Fibroblast of lung (primary cell): ENCODE measurements at regions not wholly inside any gene's neighbourhood (a gene's known extent, or its start where the extent isn't known, plus 50 kb on each side); places are given as distances from the start of the nearest gene placed in this dataset.
"Not testable (repeated sequence)": the region's sequence is repeated elsewhere in the genome, so short reads cannot be mapped to it uniquely, and the experiment has no call there.

ENCODE experiments used
- EZH2 ChIP-seq: IDR thresholded peaks from 2 replicates; pipeline ENCODE4 v1.5.1; 2012; ENCODE audit warnings: low read length, control low read depth, mild to moderate bottlenecking; ENCODE audit errors: missing control alignments
- TF ChIP-seq, protein P1 (sequence below), 2 donors: IDR thresholded peaks in 1 of 2; conservative IDR thresholded peaks in 1 of 2; 1 replicate in 1 of 2; 2 replicates in 1 of 2; pipeline ENCODE4 v1.5.1; 2011 to 2012; ENCODE audit warnings: low read length in 2 of 2, control low read depth in 1 of 2, inconsistent platforms in 1 of 2, low read depth in 1 of 2, mild to moderate bottlenecking in 1 of 2

GRCh38 chrX:56164135-56164534 lies 68.0 kb upstream of the KLF8 start:
- TF ChIP-seq, protein P1, sequence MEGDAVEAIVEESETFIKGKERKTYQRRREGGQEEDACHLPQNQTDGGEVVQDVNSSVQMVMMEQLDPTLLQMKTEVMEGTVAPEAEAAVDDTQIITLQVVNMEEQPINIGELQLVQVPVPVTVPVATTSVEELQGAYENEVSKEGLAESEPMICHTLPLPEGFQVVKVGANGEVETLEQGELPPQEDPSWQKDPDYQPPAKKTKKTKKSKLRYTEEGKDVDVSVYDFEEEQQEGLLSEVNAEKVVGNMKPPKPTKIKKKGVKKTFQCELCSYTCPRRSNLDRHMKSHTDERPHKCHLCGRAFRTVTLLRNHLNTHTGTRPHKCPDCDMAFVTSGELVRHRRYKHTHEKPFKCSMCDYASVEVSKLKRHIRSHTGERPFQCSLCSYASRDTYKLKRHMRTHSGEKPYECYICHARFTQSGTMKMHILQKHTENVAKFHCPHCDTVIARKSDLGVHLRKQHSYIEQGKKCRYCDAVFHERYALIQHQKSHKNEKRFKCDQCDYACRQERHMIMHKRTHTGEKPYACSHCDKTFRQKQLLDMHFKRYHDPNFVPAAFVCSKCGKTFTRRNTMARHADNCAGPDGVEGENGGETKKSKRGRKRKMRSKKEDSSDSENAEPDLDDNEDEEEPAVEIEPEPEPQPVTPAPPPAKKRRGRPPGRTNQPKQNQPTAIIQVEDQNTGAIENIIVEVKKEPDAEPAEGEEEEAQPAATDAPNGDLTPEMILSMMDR (conservative IDR thresholded peaks at IDR 0.05 in 1 of 2, IDR thresholded peaks at IDR 0.05 in 1 of 2; ENCODE audit: low read depth in 1 of 2, low read length in 2 of 2): not testable (repeated sequence)
- not testable (repeated sequence) for TF ChIP-seq EZH2
